Astrocyte of the hippocampus (primary cell): ENCODE measurements at regions not wholly inside any gene's neighbourhood (a gene's known extent, or its start where the extent isn't known, plus 50 kb on each side); places are given as distances from the start of the nearest gene placed in this dataset.

Experiments used
- DNase-seq: peaks from one replicate; pipeline ENCODE4 v3.0.0; 2011; ENCODE audit warnings: low read depth, low spot score

- DNase-seq, result no peak
Observed at GRCh38 chr5:174191076-174191475, 145.6 kb downstream of the NSG2 start.

- DNase-seq, result no peak
Observed at GRCh38 chr5:174191850-174192655, 146.5 kb downstream of the NSG2 start.

DNA sequence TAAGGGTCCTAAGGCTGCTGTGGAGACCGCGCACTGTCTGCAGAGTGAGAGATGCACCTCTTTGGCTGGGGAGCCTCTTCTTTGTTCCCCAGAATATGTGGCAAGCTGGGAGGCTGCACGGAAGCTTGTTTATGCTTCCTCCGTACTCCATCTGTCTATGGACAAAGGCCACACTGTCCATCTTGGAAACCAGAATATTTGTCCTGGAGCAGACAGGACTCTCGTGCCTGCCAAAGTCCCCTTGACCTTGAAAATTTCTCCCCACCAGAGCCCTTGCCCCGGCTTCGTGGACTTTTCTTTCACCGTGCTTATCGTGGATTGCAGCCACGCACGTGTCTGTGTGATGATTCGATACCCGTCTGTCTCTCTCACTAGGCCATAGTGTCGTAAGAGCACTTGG, 147.4 kb downstream of the NSG2 start:
- DNase-seq, result no peak

DNA sequence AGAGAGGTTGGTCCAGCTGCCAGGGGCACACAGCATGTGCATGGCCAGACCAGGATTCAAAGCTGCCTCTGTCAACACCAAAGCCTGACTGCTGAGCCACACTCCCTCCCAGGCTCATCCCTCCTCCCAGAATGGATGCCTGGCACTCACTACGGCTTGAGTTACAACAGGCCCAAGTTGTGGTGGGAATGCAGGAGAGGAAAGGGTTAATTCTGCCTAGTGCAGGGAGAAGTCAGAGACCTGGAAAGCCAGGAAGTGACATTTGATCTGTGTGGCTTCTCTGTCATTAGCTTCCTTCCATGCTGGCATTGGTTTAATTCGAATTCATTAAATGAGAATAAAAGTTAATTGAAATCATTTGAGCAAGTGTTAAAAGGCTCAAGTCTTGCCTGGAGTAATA, 150.0 kb downstream of the NSG2 start:
- no peak for DNase-seq

DNA sequence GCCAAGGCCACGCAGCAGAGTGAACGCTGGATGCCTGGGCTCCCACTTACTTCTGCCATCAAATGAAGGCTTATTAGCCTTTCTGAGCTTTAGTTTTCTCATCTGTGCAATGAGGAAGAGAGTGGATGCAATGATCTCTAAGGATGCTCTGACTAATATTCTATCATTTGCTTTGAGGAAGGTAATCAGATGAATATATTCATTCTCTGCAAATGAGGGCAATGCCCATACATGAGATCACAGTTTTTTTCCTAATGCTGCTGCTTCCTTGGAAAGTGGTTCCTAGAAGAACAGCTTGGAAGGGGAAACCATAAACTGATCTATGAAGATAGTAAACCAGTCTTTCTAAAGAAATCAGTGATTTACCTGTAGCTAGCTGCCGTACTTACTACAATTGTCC, 152.4 kb downstream of the NSG2 start:
- no peak for DNase-seq

GRCh38 chr5:174198541-174198940, 153.0 kb downstream of the NSG2 start:
- no peak for DNase-seq

- DNase-seq, result no peak
Observed at GRCh38 chr5:174202996-174203395, 157.5 kb downstream of the NSG2 start.

DNA sequence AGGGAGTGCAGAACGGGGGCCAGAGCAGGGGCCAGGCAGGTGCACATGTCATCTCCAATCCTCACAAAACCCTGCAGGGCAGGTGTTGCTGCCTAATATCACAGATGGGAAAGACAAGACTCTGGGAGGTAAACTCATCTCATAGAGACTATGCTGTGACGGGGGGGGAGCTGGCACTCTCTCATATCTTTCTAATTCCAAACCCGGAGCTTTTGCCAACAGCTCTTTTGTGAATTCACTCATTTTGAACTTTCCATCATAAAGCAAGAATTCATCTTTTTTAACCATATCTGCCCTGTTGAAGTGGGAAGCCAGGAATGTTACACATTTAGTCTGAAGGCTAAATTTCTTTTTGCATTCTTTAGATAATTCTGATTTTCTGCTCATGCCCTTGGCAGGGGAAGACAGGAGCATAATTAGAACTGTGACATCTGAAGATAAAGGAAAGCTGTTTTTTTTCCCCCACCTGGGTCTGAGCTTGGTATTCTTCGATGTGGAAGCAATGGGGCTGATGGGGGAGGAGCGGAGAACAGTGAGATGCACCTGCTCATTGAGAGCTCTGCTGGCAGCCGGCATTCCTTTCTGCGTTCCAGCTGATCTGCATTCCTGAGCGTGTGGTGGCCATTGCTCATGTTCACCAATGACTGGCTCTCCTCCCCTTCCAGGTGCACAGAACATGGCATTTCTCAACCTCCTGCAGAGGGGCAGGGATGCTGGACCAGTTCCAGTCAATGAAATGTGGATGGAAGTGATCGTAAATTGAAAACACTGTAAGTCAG, 159.2 kb downstream of the NSG2 start:
- DNase-seq, result peak; percentile 42

DNA sequence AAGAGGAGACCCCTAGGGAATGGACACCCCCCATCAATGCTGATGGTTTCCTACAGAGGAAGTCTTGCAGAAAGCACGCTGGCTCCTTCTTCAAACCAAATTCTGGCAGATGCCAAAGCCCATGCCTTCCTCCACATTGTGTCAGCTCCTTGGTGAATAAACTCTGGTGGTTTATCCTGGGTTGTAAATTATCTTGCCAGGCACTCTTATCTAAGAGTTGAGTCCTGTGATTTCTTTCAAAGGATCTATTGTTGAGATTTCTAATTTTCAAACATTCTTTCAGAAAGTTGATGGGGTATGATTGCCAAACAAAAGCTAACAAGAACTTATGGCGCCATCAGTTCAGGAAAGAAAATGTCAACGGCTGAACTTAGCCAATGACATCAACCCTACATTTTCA, 160.4 kb downstream of the NSG2 start:
- no peak for DNase-seq

DNA sequence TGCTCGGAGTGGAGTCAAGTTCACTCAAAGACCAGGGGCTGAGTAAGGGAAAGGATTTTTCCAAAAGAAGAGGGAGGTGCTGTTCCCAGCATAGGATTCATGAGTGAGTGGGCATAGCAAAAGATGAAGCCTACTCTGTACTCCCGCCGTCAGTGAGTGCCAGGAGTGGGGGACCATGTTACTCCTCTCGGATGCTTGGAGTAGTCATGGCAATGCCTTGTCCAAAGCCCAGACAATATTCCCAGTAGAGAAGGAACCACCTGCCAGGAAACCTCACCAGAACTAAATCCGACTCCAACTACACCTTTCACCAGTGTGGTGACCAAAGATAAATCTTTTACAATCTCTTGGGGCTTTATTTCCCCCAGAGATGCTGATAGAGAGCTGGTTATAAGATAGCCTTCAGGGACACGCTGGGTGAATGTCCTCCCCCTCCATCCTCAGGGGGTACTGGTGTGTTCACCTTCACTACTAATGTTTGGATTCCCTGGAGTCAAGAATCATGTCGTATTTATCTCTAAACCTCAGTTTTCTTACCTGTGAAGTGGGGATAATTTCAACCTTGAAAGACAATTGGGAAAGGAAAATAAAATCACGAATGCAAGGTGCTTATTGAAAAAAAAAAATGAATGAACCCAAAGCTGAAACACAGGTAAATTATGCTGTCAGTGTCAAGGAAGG, 165.2 kb downstream of the NSG2 start:
- no peak for DNase-seq

GRCh38 chr5:174211277-174211626, 165.7 kb downstream of the NSG2 start:
- DNase-seq, result no peak

DNA sequence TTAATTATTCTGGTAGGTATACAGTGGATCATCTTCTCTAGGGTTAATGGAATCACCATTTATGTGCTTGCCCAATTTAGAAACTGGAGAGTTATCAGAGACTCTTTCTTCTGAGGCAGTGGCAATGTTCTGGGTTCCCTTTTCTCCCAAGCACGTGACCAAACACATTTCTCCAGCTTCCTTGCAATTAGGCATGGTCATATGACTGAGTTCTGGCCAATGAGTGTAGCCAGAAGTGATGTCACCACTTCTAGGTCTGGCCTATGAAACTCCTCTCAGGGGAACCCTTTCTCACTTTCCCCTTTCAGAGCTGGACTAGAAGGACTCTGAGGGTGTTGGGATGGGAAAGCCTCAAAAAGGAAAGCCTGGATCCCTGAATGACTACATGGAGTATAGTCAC, 172.0 kb downstream of the NSG2 start:
- no peak for DNase-seq

DNA sequence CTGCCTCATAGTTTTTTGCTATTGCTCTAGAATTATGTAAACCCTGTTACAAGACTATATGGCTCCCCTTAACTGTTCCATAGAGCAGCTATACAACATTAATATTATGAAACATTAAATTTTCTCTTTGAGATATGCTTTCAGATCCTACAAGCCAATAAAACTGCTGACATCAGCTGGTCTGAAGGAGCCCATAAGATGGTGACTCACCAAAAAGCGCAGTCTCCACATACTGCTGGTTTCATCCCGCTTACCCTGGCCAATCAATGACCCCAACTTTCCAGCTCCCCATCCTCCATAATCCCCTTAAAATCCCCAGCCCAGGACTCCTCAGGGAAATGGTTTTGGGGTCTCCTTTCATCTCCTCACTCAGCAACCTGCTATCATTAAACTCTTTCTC, 172.7 kb downstream of the NSG2 start:
- DNase-seq, result no peak

DNA sequence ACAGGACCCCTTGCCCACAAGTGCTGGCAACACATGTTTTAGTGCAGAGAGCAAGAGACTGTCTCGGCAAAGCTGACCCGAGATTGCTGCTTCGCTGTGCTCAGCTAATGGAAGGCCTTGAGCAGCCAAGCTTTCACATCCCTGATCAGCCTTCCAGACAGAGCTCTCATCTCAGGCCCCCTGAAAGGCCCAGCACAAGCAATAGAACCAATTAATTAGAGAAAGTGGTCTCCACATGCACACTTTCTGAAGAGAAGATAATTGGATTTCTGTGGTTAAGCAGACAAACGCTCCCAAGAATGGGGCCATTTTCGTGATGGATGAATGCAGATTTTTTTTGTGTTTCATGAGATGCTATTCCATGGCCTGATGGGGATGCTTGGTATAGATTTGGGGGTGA, 174.9 kb downstream of the NSG2 start:
- DNase-seq, result no peak

DNA sequence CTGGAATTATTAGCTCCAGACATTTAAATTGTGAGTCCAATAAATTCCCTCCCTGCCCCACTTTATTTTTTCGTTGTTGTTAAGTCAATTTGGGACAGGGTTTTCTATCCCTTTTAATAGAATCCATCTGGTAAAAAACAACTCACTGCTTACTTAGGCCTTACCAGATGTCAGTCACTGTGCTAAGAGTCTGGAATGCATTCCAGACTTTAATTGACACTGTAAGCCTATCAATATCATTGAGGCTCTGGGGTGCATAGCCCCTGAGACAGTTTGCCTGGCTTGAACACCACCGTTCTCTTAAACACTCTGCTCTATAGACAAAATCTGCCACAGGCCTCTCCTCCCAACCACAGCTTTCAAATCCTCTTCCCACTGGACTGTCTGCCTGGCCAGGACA, 175.9 kb downstream of the NSG2 start:
- DNase-seq, result no peak

GRCh38 chr5:174221946-174222345, 176.4 kb downstream of the NSG2 start:
- DNase-seq, result no peak

GRCh38 chr5:174222891-174223290, 177.4 kb downstream of the NSG2 start:
- no peak for DNase-seq

DNA sequence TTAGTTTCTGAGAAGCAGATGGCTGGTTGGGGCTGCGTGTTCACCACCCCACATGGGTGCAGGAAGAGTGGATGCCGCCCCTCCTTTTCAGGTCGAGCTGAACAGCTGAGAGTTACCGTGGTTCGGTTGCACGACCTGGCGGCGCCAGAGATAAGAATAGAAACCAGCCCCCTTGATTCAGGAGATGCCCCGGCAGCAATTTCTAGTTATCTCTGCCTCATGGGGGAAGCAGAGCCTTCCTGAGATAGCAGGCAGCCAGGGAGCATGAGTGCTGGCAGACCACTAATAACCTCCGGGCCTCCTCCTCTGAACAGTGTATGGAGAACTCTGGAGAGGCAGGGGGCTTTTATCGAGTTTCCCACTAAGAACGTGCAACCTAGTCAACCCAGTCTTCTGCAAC, 177.8 kb downstream of the NSG2 start:
- no peak for DNase-seq

- no peak for DNase-seq
Observed at GRCh38 chr5:174229068-174229467, 183.6 kb downstream of the NSG2 start.

DNA sequence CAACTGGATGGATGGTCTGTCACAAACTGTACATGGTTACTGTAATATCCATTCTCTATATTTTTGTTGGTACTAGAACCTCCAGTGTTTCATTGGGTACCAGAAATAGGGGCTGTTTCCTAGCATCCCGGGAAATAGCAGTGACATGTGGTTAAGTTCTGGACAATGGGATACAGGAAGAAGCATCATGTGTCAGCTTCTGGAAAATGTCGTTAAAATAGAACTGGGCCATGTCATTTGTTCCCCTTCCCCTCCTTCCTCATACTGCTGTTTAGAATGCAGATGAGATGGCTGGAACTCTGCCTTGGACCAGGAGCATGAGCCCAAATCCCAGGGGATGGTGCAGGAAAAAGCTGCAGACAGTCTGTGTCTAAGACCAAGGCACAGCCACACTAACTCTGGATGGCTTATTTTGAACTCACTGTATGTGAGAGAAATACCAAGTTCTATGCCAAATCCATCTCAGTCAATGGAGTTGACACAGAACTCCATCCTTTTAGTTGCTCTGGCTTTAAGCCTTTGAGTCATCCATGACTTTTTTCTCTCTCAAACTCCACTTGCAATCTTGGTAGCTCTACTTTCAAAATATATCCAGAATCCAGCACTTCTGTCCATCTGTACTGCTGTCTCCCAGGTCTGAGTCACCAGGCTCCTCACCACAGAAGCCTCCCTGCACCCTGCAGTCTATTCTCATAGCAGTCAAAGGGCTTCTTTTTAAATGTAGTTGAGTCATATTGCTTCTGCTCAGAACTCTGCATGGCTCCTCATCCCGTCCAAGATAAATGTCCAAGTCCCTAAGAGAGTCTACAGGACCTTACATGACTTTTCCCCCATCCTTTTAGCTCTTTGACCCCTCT, 184.2 kb downstream of the NSG2 start:
- peak; percentile 80 for DNase-seq

DNA sequence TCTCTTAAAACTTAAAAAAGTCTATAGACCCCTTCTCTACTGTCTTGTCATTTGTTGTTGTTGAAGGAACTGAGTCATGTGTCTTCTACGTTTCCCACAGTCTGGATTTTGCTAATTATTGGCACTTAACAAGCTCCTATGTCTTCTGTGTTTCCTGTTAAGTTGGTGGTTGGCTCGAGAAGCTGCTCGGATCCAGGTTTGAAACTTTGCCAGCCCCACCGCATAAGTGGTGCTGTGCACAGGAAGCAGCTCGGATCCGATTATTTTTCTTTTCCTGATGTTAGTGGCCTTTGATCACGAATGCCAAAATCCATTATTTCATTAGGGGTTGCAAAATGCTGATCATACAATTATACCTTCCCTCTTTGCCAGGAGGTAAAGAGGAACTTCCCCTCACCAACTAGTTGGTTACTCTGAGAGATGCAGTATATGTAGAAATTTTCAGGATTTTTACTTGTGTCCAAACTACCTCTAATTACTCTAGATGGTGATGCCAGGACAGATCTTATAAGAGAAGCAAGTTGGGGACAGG, 186.5 kb downstream of the NSG2 start:
- peak; percentile 90 for DNase-seq
